WTC11 (cell line): ENCODE measurements at regions not wholly inside any gene's neighbourhood (a gene's known extent, or its start where the extent isn't known, plus 50 kb on each side); places are given as distances from the start of the nearest gene placed in this dataset.

Experiments
- CREM ChIP-seq: sonication (generic); formaldehyde crosslinking; IDR thresholded peaks from 2 replicates; pipeline ENCODE4 v1.8.1; 2022; ENCODE audit warnings: mild to moderate bottlenecking, missing genetic modification reagents, moderate library complexity
- E2F4 ChIP-seq: sonication (generic); formaldehyde crosslinking; IDR thresholded peaks from 2 replicates; pipeline ENCODE4 v1.8.1; 2022; ENCODE audit warnings: low read depth, mild to moderate bottlenecking, moderate library complexity, missing genetic modification reagents, borderline replicate concordance
- ELF4 ChIP-seq: sonication (generic); formaldehyde crosslinking; IDR thresholded peaks from 2 replicates; pipeline ENCODE4 v1.8.1; 2022; ENCODE audit warnings: low read depth, mild to moderate bottlenecking, moderate library complexity, missing genetic modification reagents
- ESRRA ChIP-seq: sonication (generic); formaldehyde crosslinking; IDR thresholded peaks from 2 replicates; pipeline ENCODE4 v1.8.1; 2022; ENCODE audit warnings: mild to moderate bottlenecking, missing genetic modification reagents, borderline replicate concordance
- IRF2 ChIP-seq: sonication (generic); formaldehyde crosslinking; IDR thresholded peaks from 2 replicates; pipeline ENCODE4 v1.8.0; 2022; ENCODE audit warnings: low read depth, missing genetic modification reagents, borderline replicate concordance
- NFE2L1 ChIP-seq: sonication (generic); formaldehyde crosslinking; IDR thresholded peaks from 2 replicates; pipeline ENCODE4 v1.8.1; 2023; ENCODE audit warnings: missing genetic modification reagents
- NFYB ChIP-seq: sonication (generic); formaldehyde crosslinking; conservative IDR thresholded peaks from 2 replicates; pipeline ENCODE4 v1.8.0; 2022; ENCODE audit warnings: low read depth, missing genetic modification reagents
- TP53 ChIP-seq: sonication (generic); formaldehyde crosslinking; IDR thresholded peaks from 2 replicates; pipeline ENCODE4 v1.8.1; 2023; ENCODE audit warnings: mild to moderate bottlenecking, missing genetic modification reagents
- TF ChIP-seq, protein P1 (sequence below): fragments of 200-600 bp; IDR thresholded peaks from 2 replicates; pipeline ENCODE4 v1.8.0; 2022; ENCODE audit warnings: antibody characterized with exemption
- TF ChIP-seq, protein P2 (sequence below): sonication (generic); formaldehyde crosslinking; IDR thresholded peaks from 2 replicates; pipeline ENCODE4 v1.8.1; 2023; ENCODE audit warnings: mild to moderate bottlenecking, missing genetic modification reagents
- TF ChIP-seq, protein P3 (sequence below): sonication (generic); formaldehyde crosslinking; IDR thresholded peaks from 2 replicates; pipeline ENCODE4 v1.8.0; 2023; ENCODE audit warnings: missing genetic modification reagents
- TF ChIP-seq, protein P4 (sequence below): sonication (generic); formaldehyde crosslinking; IDR thresholded peaks from 2 replicates; pipeline ENCODE4 v1.8.1; 2023; ENCODE audit warnings: mild to moderate bottlenecking, missing genetic modification reagents, moderate library complexity
- TF ChIP-seq, protein P5 (sequence below): sonication (generic); formaldehyde crosslinking; IDR thresholded peaks from 2 replicates; pipeline ENCODE4 v1.8.1; 2022; ENCODE audit warnings: missing genetic modification reagents, borderline replicate concordance

GRCh38 chr2:167331636-167332232, 443.5 kb downstream of the XIRP2 start:
- TF ChIP-seq ELF4 (CRISPR knock-in tag) = no peak
- TF ChIP-seq, protein P1, sequence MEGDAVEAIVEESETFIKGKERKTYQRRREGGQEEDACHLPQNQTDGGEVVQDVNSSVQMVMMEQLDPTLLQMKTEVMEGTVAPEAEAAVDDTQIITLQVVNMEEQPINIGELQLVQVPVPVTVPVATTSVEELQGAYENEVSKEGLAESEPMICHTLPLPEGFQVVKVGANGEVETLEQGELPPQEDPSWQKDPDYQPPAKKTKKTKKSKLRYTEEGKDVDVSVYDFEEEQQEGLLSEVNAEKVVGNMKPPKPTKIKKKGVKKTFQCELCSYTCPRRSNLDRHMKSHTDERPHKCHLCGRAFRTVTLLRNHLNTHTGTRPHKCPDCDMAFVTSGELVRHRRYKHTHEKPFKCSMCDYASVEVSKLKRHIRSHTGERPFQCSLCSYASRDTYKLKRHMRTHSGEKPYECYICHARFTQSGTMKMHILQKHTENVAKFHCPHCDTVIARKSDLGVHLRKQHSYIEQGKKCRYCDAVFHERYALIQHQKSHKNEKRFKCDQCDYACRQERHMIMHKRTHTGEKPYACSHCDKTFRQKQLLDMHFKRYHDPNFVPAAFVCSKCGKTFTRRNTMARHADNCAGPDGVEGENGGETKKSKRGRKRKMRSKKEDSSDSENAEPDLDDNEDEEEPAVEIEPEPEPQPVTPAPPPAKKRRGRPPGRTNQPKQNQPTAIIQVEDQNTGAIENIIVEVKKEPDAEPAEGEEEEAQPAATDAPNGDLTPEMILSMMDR = peak; percentile 58
- TF ChIP-seq, protein P2, sequence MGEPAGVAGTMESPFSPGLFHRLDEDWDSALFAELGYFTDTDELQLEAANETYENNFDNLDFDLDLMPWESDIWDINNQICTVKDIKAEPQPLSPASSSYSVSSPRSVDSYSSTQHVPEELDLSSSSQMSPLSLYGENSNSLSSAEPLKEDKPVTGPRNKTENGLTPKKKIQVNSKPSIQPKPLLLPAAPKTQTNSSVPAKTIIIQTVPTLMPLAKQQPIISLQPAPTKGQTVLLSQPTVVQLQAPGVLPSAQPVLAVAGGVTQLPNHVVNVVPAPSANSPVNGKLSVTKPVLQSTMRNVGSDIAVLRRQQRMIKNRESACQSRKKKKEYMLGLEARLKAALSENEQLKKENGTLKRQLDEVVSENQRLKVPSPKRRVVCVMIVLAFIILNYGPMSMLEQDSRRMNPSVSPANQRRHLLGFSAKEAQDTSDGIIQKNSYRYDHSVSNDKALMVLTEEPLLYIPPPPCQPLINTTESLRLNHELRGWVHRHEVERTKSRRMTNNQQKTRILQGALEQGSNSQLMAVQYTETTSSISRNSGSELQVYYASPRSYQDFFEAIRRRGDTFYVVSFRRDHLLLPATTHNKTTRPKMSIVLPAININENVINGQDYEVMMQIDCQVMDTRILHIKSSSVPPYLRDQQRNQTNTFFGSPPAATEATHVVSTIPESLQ (CRISPR knock-in tag) = no peak
- TF ChIP-seq ESRRA (CRISPR knock-in tag) = no peak
- TF ChIP-seq NFYB (CRISPR knock-in tag) = 0 out of 2 replicates have a peak, but pooled peaks have one; percentile 2
- no peak for TF ChIP-seq E2F4 (CRISPR knock-in tag)
- TF ChIP-seq TP53 (CRISPR knock-in tag) = no peak
- 0 out of 2 replicates have a peak, but pooled peaks have one; percentile 36 for TF ChIP-seq NFE2L1 (CRISPR knock-in tag)
- TF ChIP-seq, protein P3, sequence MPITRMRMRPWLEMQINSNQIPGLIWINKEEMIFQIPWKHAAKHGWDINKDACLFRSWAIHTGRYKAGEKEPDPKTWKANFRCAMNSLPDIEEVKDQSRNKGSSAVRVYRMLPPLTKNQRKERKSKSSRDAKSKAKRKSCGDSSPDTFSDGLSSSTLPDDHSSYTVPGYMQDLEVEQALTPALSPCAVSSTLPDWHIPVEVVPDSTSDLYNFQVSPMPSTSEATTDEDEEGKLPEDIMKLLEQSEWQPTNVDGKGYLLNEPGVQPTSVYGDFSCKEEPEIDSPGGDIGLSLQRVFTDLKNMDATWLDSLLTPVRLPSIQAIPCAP (CRISPR knock-in tag) = no peak
- TF ChIP-seq, protein P4, sequence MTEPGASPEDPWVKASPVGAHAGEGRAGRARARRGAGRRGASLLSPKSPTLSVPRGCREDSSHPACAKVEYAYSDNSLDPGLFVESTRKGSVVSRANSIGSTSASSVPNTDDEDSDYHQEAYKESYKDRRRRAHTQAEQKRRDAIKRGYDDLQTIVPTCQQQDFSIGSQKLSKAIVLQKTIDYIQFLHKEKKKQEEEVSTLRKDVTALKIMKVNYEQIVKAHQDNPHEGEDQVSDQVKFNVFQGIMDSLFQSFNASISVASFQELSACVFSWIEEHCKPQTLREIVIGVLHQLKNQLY = no peak
- TF ChIP-seq IRF2 (CRISPR knock-in tag) = no peak
- TF ChIP-seq, protein P5, sequence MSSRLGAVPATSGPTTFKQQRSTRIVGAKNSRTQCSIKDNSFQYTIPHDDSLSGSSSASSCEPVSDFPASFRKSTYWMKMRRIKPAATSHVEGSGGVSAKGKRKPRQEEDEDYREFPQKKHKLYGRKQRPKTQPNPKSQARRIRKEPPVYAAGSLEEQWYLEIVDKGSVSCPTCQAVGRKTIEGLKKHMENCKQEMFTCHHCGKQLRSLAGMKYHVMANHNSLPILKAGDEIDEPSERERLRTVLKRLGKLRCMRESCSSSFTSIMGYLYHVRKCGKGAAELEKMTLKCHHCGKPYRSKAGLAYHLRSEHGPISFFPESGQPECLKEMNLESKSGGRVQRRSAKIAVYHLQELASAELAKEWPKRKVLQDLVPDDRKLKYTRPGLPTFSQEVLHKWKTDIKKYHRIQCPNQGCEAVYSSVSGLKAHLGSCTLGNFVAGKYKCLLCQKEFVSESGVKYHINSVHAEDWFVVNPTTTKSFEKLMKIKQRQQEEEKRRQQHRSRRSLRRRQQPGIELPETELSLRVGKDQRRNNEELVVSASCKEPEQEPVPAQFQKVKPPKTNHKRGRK (CRISPR knock-in tag) = no peak
- no peak; the same call in 1 of the 2 replicates for TF ChIP-seq CREM (CRISPR knock-in tag)
